Esophagus squamous epithelium (tissue), 5 donors: ENCODE measurements at regions not wholly inside any gene's neighbourhood (a gene's known extent, or its start where the extent isn't known, plus 50 kb on each side); places are given as distances from the start of the nearest gene placed in this dataset.

Experiments
- DNase-seq: peaks from one replicate; lab custom pipeline; 2025; lab: John Stamatoyannopoulos, UW
- H3K27ac ChIP-seq, 4 donors: fragments of 200-600 bp; sonication (generic); one replicate each; pipeline ENCODE4 v1.5.1; 2016 to 2019; ENCODE audit warnings: mild to moderate bottlenecking in 1 of 4
- H3K27me3 ChIP-seq, 4 donors: fragments of 200-600 bp; sonication (generic); 1 replicate in 3 of 4; 2 replicates in 1 of 4; pipeline versions ENCODE4 v1.5.1 to v1.6.0; 2017 to 2021; ENCODE audit warnings: antibody characterized with exemption in 1 of 4
- H3K36me3 ChIP-seq, 3 donors: fragments of 200-600 bp; sonication (generic); one replicate each; pipeline ENCODE4 v1.5.1; 2016 to 2019
- H3K4me1 ChIP-seq, 3 donors: fragments of 200-600 bp; sonication (generic); one replicate each; pipeline ENCODE4 v1.5.1; 2017 to 2019
- H3K4me3 ChIP-seq, 4 donors: fragments of 200-600 bp; sonication (generic); 1 replicate in 3 of 4; 2 replicates in 1 of 4; pipeline ENCODE4 v1.5.1; 2016 to 2019; ENCODE audit warnings: mild to moderate bottlenecking in 2 of 4, moderate library complexity in 1 of 4
- H3K9me3 ChIP-seq, 3 donors: fragments of 200-600 bp; sonication (generic); one replicate each; pipeline ENCODE4 v1.5.1; 2016 to 2019
- POLR2A ChIP-seq, 4 donors: fragments of 450-650 bp; IDR thresholded peaks; one replicate each; pipeline ENCODE4 v1.6.1; 2017; ENCODE audit warnings: antibody characterized with exemption in 4 of 4, mild to moderate bottlenecking in 4 of 4, moderate library complexity in 3 of 4
- WGBS, 2 donors: methylation state at CpG; one replicate each; pipeline ENCODE4 v1.1.5; 2018; 5-methylcytosine and 5-hydroxymethylcytosine counted together
- intact Hi-C: fragments of 100-400 bp; cut with DNase I; formaldehyde crosslinking; loops from one replicate; pipeline ENCODE4 v1.15.0; 2022
- TF ChIP-seq, protein P1 (sequence below), 6 experiments: fragments of 450-650 bp in 4 of 6; fragments of 200-600 bp in 2 of 6; sonication (generic) in 2 of 6; IDR thresholded peaks; one replicate each; pipeline ENCODE4 v1.5.1; 2016 to 2019; ENCODE audit warnings: antibody characterized with exemption in 6 of 6, mild to moderate bottlenecking in 4 of 6, moderate library complexity in 4 of 6
- donor health status: DM: yes; HTN: yes; CAD: no.

DNA sequence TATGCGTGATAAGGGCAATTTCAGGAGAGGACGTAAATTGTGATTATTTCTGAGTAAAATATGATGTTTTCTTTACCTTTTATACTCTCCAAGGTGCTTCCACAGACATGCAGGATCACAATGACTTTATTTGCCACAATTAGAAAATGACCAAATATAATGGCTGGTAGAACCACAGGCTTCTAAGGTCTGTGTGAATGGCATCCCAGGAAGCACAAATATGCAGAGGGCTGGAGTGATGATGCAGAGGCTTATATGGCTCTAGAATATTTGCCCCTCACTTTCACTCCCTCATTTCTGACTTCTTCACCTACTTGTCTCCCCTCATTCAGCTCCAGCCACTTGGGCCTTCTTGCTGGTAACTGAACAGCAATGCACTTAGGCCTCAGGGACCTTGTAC is 502.1 kb upstream of the MAP3K7 start:
- Histone ChIP-seq H3K9me3 (no peaks in the 10 kb centered on the region), H3K36me3 (no peaks in the 10 kb centered on the region), H3K4me3 (no peak overlapping the region), H3K27me3 (no peaks in the 10 kb centered on the region), H3K4me1 (no peaks in the 10 kb centered on the region), H3K27ac (no peak overlapping the region)
- no peak for TF ChIP-seq POLR2A (IDR thresholded peaks at IDR 0.05)
- TF ChIP-seq, protein P1, sequence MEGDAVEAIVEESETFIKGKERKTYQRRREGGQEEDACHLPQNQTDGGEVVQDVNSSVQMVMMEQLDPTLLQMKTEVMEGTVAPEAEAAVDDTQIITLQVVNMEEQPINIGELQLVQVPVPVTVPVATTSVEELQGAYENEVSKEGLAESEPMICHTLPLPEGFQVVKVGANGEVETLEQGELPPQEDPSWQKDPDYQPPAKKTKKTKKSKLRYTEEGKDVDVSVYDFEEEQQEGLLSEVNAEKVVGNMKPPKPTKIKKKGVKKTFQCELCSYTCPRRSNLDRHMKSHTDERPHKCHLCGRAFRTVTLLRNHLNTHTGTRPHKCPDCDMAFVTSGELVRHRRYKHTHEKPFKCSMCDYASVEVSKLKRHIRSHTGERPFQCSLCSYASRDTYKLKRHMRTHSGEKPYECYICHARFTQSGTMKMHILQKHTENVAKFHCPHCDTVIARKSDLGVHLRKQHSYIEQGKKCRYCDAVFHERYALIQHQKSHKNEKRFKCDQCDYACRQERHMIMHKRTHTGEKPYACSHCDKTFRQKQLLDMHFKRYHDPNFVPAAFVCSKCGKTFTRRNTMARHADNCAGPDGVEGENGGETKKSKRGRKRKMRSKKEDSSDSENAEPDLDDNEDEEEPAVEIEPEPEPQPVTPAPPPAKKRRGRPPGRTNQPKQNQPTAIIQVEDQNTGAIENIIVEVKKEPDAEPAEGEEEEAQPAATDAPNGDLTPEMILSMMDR (IDR thresholded peaks at IDR 0.05) = no peak
- no peak for DNase-seq
- 89 to 93% methylated on average over 2 of the region's 2 CpGs for WGBS, 2 donors
- intact Hi-C loops = no loop called here

DNA sequence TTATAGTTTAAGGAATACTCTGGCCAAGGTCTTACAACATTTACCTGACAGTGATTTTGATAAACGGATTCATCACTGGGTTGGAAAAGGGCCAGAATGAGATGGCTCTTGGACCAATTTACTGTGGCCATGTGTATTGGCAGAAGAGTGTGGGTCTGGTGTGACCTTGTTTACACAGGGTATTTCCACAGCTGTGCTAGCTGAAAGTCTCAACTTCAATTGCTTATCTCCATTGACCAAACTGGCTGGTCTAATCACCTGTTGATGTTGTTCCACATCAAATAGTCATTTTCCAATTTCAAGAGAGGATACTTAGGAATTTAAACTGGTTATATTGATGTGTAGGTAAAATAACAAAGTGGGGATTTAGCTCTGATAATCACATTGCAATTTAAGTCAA is 501.6 kb upstream of the MAP3K7 start:
- H3K36me3 ChIP-seq = no peaks in the 10 kb centered on the region
- DNase-seq = no peak
- TF ChIP-seq, protein P1 (IDR thresholded peaks at IDR 0.05) = no peak
- no peak for TF ChIP-seq POLR2A (IDR thresholded peaks at IDR 0.05)
- no peak overlapping the region for H3K4me3 ChIP-seq
- H3K27me3 ChIP-seq = no peaks in the 10 kb centered on the region
- H3K9me3 ChIP-seq = no peaks in the 10 kb centered on the region
- intact Hi-C loops = no loop called here
- no peak overlapping the region for H3K27ac ChIP-seq
- WGBS, 2 donors = 47 to 54% methylated on average over 1 of the region's 1 CpG
- no peaks in the 10 kb centered on the region for H3K4me1 ChIP-seq

DNA sequence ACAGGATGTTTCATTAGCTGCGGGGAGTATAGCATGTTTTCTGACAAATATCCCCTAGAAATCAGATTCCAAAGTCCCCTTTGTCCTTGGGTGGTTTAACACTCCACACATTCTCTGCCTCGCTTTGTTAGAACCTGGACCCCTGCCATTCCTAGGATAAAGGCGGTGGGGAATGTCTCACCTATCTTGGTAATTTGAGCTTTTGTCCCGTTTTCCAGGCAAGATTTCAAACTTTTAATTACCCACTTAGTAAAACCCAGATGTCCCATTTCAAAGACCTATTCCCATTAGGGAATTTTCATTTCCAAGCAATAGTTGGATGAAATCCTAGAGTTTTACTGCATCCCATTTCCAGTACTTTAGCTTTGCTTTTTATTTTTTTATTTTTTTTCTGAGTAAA is 501.0 kb upstream of the MAP3K7 start:
- DNase-seq = no peak
- intact Hi-C loops = no loop called here
- H3K27ac ChIP-seq = no peak overlapping the region
- no peak overlapping the region for H3K4me3 ChIP-seq
- no peaks in the 10 kb centered on the region for H3K27me3 ChIP-seq
- H3K9me3 ChIP-seq = no peaks in the 10 kb centered on the region
- no peak for TF ChIP-seq POLR2A (IDR thresholded peaks at IDR 0.05)
- TF ChIP-seq, protein P1 (IDR thresholded peaks at IDR 0.05) = no peak
- 52 to 64% methylated on average over 4 of the region's 4 CpGs for WGBS, 2 donors
- no peaks in the 10 kb centered on the region for H3K4me1 ChIP-seq
- no peaks in the 10 kb centered on the region for H3K36me3 ChIP-seq

DNA sequence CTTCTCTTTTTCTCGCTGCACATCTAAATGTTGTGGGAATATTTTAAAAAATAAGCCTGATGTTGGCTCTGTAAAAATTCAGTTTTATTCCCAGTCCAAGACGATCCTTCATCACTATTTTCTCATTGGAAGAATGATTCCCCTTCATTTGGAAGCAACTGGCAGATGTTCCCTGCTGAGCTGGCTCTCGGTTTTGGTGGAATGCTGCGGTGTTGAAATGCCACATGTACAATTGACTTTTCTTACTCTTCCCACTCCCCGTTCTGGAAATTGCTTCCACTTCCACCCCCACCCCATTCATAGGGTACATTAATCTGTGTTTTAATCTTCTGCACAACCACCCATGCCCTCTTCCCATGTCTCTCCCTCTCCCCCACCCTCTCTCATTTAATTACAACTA is 496.3 kb upstream of the MAP3K7 start:
- DNase-seq = no peak
- H3K4me1 ChIP-seq = no peaks in the 10 kb centered on the region

DNA sequence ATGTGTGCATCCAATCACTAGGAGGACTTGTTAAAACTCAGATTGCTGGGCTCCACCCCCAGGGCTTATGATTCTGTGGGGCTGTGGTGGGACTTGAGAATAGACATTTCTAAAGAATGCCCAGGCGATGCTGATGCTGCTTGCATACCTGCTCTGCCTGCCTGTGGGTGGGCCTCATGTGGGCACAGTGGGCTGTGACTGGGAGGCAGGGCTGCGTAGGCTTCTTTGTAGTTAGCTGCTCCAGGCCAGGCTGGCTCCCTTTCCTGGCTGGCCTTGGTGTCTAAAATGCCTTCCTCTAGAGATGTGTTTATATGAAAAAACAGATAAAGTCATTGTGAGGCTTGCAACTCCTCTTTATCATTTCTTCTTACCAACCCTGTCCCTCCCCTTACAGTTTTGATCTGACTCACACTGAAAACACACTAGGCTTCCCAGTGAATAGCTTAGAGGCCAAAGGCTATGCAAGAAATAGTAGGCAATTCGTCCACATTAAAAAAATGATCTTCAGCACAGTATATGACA is 495.5 kb upstream of the MAP3K7 start:
- no peak for DNase-seq
- H3K4me3 ChIP-seq = no peak overlapping the region
- no peaks in the 10 kb centered on the region for H3K36me3 ChIP-seq
- H3K27me3 ChIP-seq = no peaks in the 10 kb centered on the region
- TF ChIP-seq, protein P1 (IDR thresholded peaks at IDR 0.05) = no peak
- no peak for TF ChIP-seq POLR2A (IDR thresholded peaks at IDR 0.05)
- WGBS, 2 donors = 27 to 38% methylated on average over 1 to 2 of the region's 3 CpGs
- H3K27ac ChIP-seq = no peak overlapping the region
- H3K9me3 ChIP-seq = no peaks in the 10 kb centered on the region
- intact Hi-C loops = no loop called here
- no peaks in the 10 kb centered on the region for H3K4me1 ChIP-seq

More for the DNA sequence above, 496.3 kb upstream of the MAP3K7 start:
- no peak for TF ChIP-seq POLR2A (IDR thresholded peaks at IDR 0.05)
- TF ChIP-seq, protein P1 (IDR thresholded peaks at IDR 0.05) = no peak
- WGBS, 2 donors = 59 to 60% methylated on average over 5 of the region's 5 CpGs
- no peaks in the 10 kb centered on the region for H3K27me3 ChIP-seq
- H3K4me3 ChIP-seq = no peak overlapping the region
- intact Hi-C loops = no loop called here
- H3K27ac ChIP-seq = no peak overlapping the region
- H3K9me3 ChIP-seq = no peaks in the 10 kb centered on the region
- H3K36me3 ChIP-seq = no peaks in the 10 kb centered on the region
